K562 (cell line): ENCODE measurements at regions not wholly inside any gene's neighbourhood (a gene's known extent, or its start where the extent isn't known, plus 50 kb on each side); places are given as distances from the start of the nearest gene placed in this dataset.

Source experiments
- ATAC-seq: fragments of 200-7000 bp; cut with Tn5 transposase; 3 replicates; pipeline ENCODE4 v1.9.1; 2020; ENCODE audit warnings: moderate library complexity
- BruUV-seq: library from RNA; stranded (reverse); fragments of 400-500 nt; replicated peaks from 2 replicates; lab custom pipeline; 2021; lab: Mats Ljungman, UMichigan
- CTCF ChIA-PET: fragments of 300-600 bp; formaldehyde crosslinking; extraction: SDS; loops from one replicate; lab custom pipeline; 2021; ENCODE audit warnings: low intra/inter-chr PET ratio; lab: Yijun Ruan, JAX
- POLR2A ChIA-PET: fragments of 300-600, 350-650 bp; sonication (Branson Sonifier 250); formaldehyde crosslinking; extraction: SDS; loops from one replicate; lab custom pipeline; 2021; ENCODE audit warnings: antibody characterized with exemption, inconsistent platforms; lab: Yijun Ruan, JAX
- DNase-seq, 4 experiments: peaks; one replicate each; pipeline versions ENCODE4 v3.0.0 to v3.0.0-alpha.2; 2011 to 2018; ENCODE audit warnings: low spot score in 3 of 4, mixed read lengths in 3 of 4; ENCODE audit errors: extremely low read depth in 1 of 4
- FAIRE-seq: peaks from 2 replicates; lab custom pipeline; 2011; peaks lifted over from hg19 to GRCh38; lab: Jason Lieb, UNC
- H2AFZ ChIP-seq: 2 replicates; pipeline ENCODE4 v1.6.0; 2011; ENCODE audit warnings: low read depth, low read length, control low read depth, inconsistent platforms
- H3K27ac ChIP-seq: fragments of 200-600 bp; 3 replicates; pipeline ENCODE4 v1.8.0; 2011; ENCODE audit warnings: low read depth, mild to moderate bottlenecking, control low read depth, inconsistent platforms, low read length, moderate library complexity, mixed read lengths; ENCODE audit errors: extremely low read depth
- H3K27me3 ChIP-seq, 2 experiments: fragments of 300-600 bp in 1 of 2; 2 replicates in 1 of 2; 3 replicates in 1 of 2; pipeline versions ENCODE4 v1.6.0 to v1.8.0; 2011; ENCODE audit warnings: inconsistent platforms in 2 of 2, low read length in 2 of 2, mild to moderate bottlenecking in 1 of 2, mixed read lengths in 1 of 2, moderate library complexity in 1 of 2; ENCODE audit not compliant: control insufficient read depth in 2 of 2, insufficient read depth in 2 of 2
- H3K36me3 ChIP-seq: fragments of 300-600 bp; 3 replicates; pipeline ENCODE4 v1.8.0; 2011; ENCODE audit warnings: mild to moderate bottlenecking, low read length, inconsistent platforms; ENCODE audit not compliant: control insufficient read depth, insufficient read depth
- H3K4me1 ChIP-seq, 2 experiments: fragments of 200-600 bp in 1 of 2; replicated peaks in 1 of 2; 2 replicates in 1 of 2; 3 replicates in 1 of 2; pipeline versions ENCODE4 v1.5.1 to v1.8.0; 2011; ENCODE audit warnings: inconsistent platforms in 2 of 2, low read length in 2 of 2, mild to moderate bottlenecking in 1 of 2, mixed read lengths in 1 of 2, moderate library complexity in 1 of 2; ENCODE audit not compliant: control insufficient read depth in 2 of 2, insufficient read depth in 2 of 2
- H3K4me2 ChIP-seq: 2 replicates; pipeline ENCODE4 v1.6.1; 2011; ENCODE audit warnings: low read length, control low read depth, inconsistent platforms, mixed read lengths; ENCODE audit not compliant: insufficient read depth
- H3K4me3 ChIP-seq: fragments of 200-600 bp; sonication (generic), shearing (Covaris generic); 2 replicates; pipeline ENCODE4 v1.5.1; 2016; ENCODE audit warnings: control low read depth, inconsistent platforms
- H3K79me2 ChIP-seq: fragments of 200-600 bp; 3 replicates; pipeline ENCODE4 v1.8.0; 2011; ENCODE audit warnings: low read length, inconsistent platforms; ENCODE audit not compliant: control insufficient read depth, insufficient read depth
- H3K9ac ChIP-seq, 2 experiments: 2 replicates each; pipeline versions ENCODE4 v1.6.0 to v1.6.1; 2011; ENCODE audit warnings: low read depth in 2 of 2, low read length in 2 of 2, control low read depth in 1 of 2, inconsistent platforms in 1 of 2, mild to moderate bottlenecking in 1 of 2, mixed read lengths in 1 of 2; ENCODE audit not compliant: insufficient read depth in 1 of 2
- H3K9me1 ChIP-seq: one replicate; pipeline ENCODE4 v1.6.0; 2011; ENCODE audit warnings: inconsistent platforms, mild to moderate bottlenecking, low read length, moderate library complexity; ENCODE audit not compliant: control insufficient read depth, insufficient read depth
- H3K9me3 ChIP-seq: replicated peaks from 2 replicates; pipeline ENCODE4 v1.5.1; 2011; ENCODE audit warnings: low read depth, low read length, inconsistent platforms; ENCODE audit not compliant: control insufficient read depth, insufficient read depth
- H4K20me1 ChIP-seq: replicated peaks from 2 replicates; pipeline ENCODE4 v1.6.1; 2011; ENCODE audit warnings: low read length, inconsistent platforms, mixed read lengths; ENCODE audit not compliant: control insufficient read depth, insufficient read depth
- CAMTA2 ChIP-seq: fragments of 250-450 bp; sonication (Bioruptor Pico); conservative IDR thresholded peaks from 2 replicates; pipeline ENCODE4 v1.5.1; 2022
- ELF2 ChIP-seq: fragments of 250-450 bp; sonication (Bioruptor Pico); IDR thresholded peaks from 2 replicates; pipeline ENCODE4 v1.5.0; 2021; ENCODE audit warnings: mild to moderate bottlenecking
- GTF2F1 ChIP-seq: IDR thresholded peaks from 2 replicates; pipeline ENCODE4 v1.6.1; 2011; ENCODE audit warnings: low read depth, low read length, improper control_type of control experiment
- HEY1 ChIP-seq: fragments of 250-450 bp; sonication (Bioruptor Pico); IDR thresholded peaks from 2 replicates; pipeline ENCODE4 v1.5.0; 2020; ENCODE audit warnings: mild to moderate bottlenecking, moderate library complexity, borderline replicate concordance
- ILK ChIP-seq: fragments of 450-650 bp; IDR thresholded peaks from 2 replicates; pipeline ENCODE4 v1.6.1; 2016; ENCODE audit warnings: missing genetic modification characterization, low read depth, mild to moderate bottlenecking, missing compliant biosample characterization, moderate library complexity, borderline replicate concordance
- PRPF4 ChIP-seq: fragments of 200-400 bp; formaldehyde crosslinking; IDR thresholded peaks from one replicate; pipeline ENCODE4 v1.6.1; 2017; ENCODE audit warnings: low read length, low read depth, mild to moderate bottlenecking; ENCODE audit not compliant: insufficient read depth, poor library complexity, severe bottlenecking
- STAT5B ChIP-seq: fragments of 250-450 bp; sonication (Bioruptor Pico); IDR thresholded peaks from 2 replicates; pipeline ENCODE4 v1.8.0; 2021; ENCODE audit warnings: mild to moderate bottlenecking, inconsistent platforms
- TEAD1 ChIP-seq, 2 experiments: fragments of 450-650 bp in 1 of 2; sonication (generic) in 1 of 2; formaldehyde crosslinking; IDR thresholded peaks; 2 replicates each; pipeline versions ENCODE4 v1.4.0 to v1.8.0; 2020 to 2022; ENCODE audit warnings: mild to moderate bottlenecking in 2 of 2, missing genetic modification reagents in 1 of 2
- TRIM28 ChIP-seq: fragments of 450-650 bp; IDR thresholded peaks from 2 replicates; pipeline ENCODE4 v1.6.1; 2017
- ZFP1 ChIP-seq: fragments of 450-650 bp; formaldehyde crosslinking; IDR thresholded peaks from 2 replicates; pipeline ENCODE4 v1.4.0; 2020; ENCODE audit warnings: mild to moderate bottlenecking, mixed read lengths
- WGBS: fragments of 100-300 bp; shearing (Covaris generic); methylation state at CpG from one replicate; pipeline ENCODE4 v1.1.6; 2016; ENCODE audit warnings: low coverage, mixed read lengths; ENCODE audit not compliant: insufficient coverage; ENCODE audit errors: missing lambda C conversion rate; 5-methylcytosine and 5-hydroxymethylcytosine counted together
- in situ Hi-C: fragments of 300-500 bp; cut with MboI; formaldehyde crosslinking; loops from 4 replicates; pipeline ENCODE4 v1.15.0; 2018; ENCODE audit warnings: inconsistent platforms, mixed read lengths
- intact Hi-C: fragments of 100-400 bp; cut with micrococcal nuclease; formaldehyde crosslinking; loops from 2 replicates; pipeline ENCODE4 v1.14.2; 2022
- TF ChIP-seq, protein P1 (sequence below): fragments of 250-450 bp; sonication (Bioruptor Pico); IDR thresholded peaks from 2 replicates; pipeline ENCODE4 v1.4.0; 2020
- TF ChIP-seq, protein P2 (sequence below): IDR thresholded peaks from 2 replicates; pipeline ENCODE4 v1.6.1; 2012; ENCODE audit warnings: low read depth, low read length, improper control_type of control experiment, borderline replicate concordance
- TF ChIP-seq, protein P3 (sequence below), 2 experiments: fragments of 450-650 bp; IDR thresholded peaks; 2 replicates each; pipeline ENCODE4 v1.6.1; 2016

DNA sequence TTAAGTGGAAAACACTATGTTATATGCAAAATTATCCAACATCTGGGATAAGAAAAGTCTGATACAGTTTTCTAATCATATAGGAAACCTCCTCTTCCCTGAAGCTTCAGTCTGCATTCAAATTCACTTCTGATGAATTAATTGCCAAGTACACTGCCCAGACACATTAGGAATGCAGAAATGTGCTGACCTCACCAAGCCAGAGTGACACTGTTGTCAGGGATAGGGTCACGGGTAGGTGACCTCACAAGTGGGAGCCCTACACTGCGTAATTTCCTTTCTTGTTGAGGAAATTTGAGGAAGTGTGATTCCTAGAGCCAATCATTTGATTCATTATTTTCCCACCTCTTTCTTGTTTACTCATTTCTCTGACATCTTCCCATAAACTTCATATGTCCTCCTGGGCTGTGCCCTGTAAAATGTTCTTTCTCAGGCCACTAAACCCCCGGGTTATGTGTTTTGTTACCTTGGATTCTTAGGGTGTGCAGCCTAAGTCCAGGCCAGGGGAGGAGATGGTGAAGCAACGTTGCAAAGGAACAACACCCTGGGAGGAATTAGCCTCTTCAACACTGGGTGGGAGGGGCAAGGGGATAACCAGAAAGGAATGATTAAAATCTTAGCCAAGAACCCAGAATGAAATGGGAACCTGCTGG is 411.9 kb downstream of the MTRR start:
- Histone ChIP-seq H3K4me1 (no peaks in the 10 kb centered on the region), H3K27ac (no peak overlapping the region), H2AFZ (no peak overlapping the region), H3K9ac (no peak overlapping the region), H3K79me2 (no peaks in the 10 kb centered on the region), H4K20me1 (no peaks in the 10 kb centered on the region), H3K36me3 (no peaks in the 10 kb centered on the region), H3K9me1 (no peaks in the 10 kb centered on the region), H3K27me3 (no peaks in the 10 kb centered on the region), H3K4me2 (no peak overlapping the region), H3K4me3 (no peak overlapping the region), H3K9me3 (0 out of 2 replicates have a peak, but pooled peaks cover 1% of the 10 kb centered on the region)
- ChIA-PET CTCF (no interaction called here), POLR2A (no interaction called here)
- 0% methylated on average over 4 of the region's 4 CpGs for WGBS
- FAIRE-seq (no peak), ATAC-seq (no peak), DNase-seq (no peak)
- intact Hi-C loops: no loop called here
- in situ Hi-C loops: no loop called here
- no TSS peak for BruUV-seq
- TF ChIP-seq ILK (tag) (no peak), ZFP1 (CRISPR knock-in tag) (no peak), TRIM28 (no peak), STAT5B (no peak), CAMTA2 (no peak), GTF2F1 (no peak), PRPF4 (no peak), TEAD1 (CRISPR knock-in tag; IDR thresholded peaks at IDR 0.05) (no peak), HEY1 (no peak), ELF2 (CRISPR knock-in tag) (no peak)
- TF ChIP-seq, protein P1, sequence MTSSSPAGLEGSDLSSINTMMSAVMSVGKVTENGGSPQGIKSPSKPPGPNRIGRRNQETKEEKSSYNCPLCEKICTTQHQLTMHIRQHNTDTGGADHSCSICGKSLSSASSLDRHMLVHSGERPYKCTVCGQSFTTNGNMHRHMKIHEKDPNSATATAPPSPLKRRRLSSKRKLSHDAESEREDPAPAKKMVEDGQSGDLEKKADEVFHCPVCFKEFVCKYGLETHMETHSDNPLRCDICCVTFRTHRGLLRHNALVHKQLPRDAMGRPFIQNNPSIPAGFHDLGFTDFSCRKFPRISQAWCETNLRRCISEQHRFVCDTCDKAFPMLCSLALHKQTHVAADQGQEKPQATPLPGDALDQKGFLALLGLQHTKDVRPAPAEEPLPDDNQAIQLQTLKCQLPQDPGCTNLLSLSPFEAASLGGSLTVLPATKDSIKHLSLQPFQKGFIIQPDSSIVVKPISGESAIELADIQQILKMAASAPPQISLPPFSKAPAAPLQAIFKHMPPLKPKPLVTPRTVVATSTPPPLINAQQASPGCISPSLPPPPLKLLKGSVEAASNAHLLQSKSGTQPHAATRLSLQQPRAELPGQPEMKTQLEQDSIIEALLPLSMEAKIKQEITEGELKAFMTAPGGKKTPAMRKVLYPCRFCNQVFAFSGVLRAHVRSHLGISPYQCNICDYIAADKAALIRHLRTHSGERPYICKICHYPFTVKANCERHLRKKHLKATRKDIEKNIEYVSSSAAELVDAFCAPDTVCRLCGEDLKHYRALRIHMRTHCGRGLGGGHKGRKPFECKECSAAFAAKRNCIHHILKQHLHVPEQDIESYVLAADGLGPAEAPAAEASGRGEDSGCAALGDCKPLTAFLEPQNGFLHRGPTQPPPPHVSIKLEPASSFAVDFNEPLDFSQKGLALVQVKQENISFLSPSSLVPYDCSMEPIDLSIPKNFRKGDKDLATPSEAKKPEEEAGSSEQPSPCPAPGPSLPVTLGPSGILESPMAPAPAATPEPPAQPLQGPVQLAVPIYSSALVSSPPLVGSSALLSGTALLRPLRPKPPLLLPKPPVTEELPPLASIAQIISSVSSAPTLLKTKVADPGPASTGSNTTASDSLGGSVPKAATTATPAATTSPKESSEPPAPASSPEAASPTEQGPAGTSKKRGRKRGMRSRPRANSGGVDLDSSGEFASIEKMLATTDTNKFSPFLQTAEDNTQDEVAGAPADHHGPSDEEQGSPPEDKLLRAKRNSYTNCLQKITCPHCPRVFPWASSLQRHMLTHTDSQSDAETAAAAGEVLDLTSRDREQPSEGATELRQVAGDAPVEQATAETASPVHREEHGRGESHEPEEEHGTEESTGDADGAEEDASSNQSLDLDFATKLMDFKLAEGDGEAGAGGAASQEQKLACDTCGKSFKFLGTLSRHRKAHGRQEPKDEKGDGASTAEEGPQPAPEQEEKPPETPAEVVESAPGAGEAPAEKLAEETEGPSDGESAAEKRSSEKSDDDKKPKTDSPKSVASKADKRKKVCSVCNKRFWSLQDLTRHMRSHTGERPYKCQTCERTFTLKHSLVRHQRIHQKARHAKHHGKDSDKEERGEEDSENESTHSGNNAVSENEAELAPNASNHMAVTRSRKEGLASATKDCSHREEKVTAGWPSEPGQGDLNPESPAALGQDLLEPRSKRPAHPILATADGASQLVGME (CRISPR knock-in tag): no peak
- TF ChIP-seq, protein P2, sequence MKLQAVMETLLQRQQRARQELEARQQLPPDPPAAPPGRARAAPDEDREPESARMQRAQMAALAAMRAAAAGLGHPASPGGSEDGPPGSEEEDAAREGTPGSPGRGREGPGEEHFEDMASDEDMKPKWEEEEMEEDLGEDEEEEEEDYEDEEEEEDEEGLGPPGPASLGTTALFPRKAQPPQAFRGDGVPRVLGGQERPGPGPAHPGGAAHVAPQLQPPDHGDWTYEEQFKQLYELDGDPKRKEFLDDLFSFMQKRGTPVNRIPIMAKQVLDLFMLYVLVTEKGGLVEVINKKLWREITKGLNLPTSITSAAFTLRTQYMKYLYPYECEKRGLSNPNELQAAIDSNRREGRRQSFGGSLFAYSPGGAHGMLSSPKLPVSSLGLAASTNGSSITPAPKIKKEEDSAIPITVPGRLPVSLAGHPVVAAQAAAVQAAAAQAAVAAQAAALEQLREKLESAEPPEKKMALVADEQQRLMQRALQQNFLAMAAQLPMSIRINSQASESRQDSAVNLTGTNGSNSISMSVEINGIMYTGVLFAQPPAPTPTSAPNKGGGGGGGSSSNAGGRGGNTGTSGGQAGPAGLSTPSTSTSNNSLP: no peak
- TF ChIP-seq, protein P3, sequence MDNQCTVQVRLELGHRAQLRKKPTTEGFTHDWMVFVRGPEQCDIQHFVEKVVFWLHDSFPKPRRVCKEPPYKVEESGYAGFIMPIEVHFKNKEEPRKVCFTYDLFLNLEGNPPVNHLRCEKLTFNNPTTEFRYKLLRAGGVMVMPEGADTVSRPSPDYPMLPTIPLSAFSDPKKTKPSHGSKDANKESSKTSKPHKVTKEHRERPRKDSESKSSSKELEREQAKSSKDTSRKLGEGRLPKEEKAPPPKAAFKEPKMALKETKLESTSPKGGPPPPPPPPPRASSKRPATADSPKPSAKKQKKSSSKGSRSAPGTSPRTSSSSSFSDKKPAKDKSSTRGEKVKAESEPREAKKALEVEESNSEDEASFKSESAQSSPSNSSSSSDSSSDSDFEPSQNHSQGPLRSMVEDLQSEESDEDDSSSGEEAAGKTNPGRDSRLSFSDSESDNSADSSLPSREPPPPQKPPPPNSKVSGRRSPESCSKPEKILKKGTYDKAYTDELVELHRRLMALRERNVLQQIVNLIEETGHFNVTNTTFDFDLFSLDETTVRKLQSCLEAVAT (IDR thresholded peaks at IDR 0.05): no peak
